Liver (tissue), 3 donors: ENCODE measurements at regions not wholly inside any gene's neighbourhood (a gene's known extent, or its start where the extent isn't known, plus 50 kb on each side); places are given as distances from the start of the nearest gene placed in this dataset.

ENCODE experiments used
- CTCF ChIP-seq: fragments of 150-350 bp; IDR thresholded peaks from 2 replicates; pipeline ENCODE4 v1.5.1; 2017; ENCODE audit warnings: improper control_type of control experiment, low read depth, low read length; ENCODE audit not compliant: missing input control
- EGR1 ChIP-seq, 2 donors: IDR thresholded peaks; 2 replicates each; pipeline ENCODE4 v1.6.1; 2016 to 2018; ENCODE audit warnings: antibody characterized with exemption in 2 of 2, low read depth in 2 of 2
- HNF4A ChIP-seq, 2 donors: conservative IDR thresholded peaks; 2 replicates each; pipeline ENCODE4 v1.6.1; 2016; ENCODE audit warnings: antibody characterized with exemption in 2 of 2, mild to moderate bottlenecking in 2 of 2
- MAX ChIP-seq: IDR thresholded peaks from 2 replicates; pipeline ENCODE4 v1.6.1; 2016; ENCODE audit warnings: antibody characterized with exemption
- RAD21 ChIP-seq, 2 donors: IDR thresholded peaks; 2 replicates each; pipeline ENCODE4 v1.6.1; 2016; ENCODE audit warnings: antibody characterized with exemption in 2 of 2, mild to moderate bottlenecking in 2 of 2
- RXRA ChIP-seq, 2 donors: IDR thresholded peaks; 2 replicates each; pipeline ENCODE4 v1.6.1; 2017 to 2018; ENCODE audit warnings: antibody characterized with exemption in 2 of 2, mild to moderate bottlenecking in 1 of 2
- TAF1 ChIP-seq: conservative IDR thresholded peaks from 2 replicates; pipeline ENCODE4 v1.6.1; 2016; ENCODE audit warnings: antibody characterized with exemption, mild to moderate bottlenecking
- YY1 ChIP-seq: IDR thresholded peaks from 2 replicates; pipeline ENCODE4 v1.6.1; 2016; ENCODE audit warnings: antibody characterized with exemption, mild to moderate bottlenecking
- donor health status: healthy.
- donor health status: healthy.

GRCh38 chr18:10401521-10401920 is 52.9 kb upstream of the APCDD1 start:
- no peak for TF ChIP-seq MAX
- TF ChIP-seq EGR1 (IDR thresholded peaks at IDR 0.05; ENCODE audit: low read depth in 2 of 2), result no peak
- no peak for TF ChIP-seq CTCF
- no peak for TF ChIP-seq TAF1
- no peak for TF ChIP-seq RXRA (IDR thresholded peaks at IDR 0.05)
- no peak for TF ChIP-seq HNF4A (conservative IDR thresholded peaks at IDR 0.05)
- TF ChIP-seq YY1, result no peak
- TF ChIP-seq RAD21 (IDR thresholded peaks at IDR 0.05), result no peak
